ENCODE measurements at regions not wholly inside any gene's neighbourhood (a gene's known extent, or its start where the extent isn't known, plus 50 kb on each side); places are given as distances from the start of the nearest gene placed in this dataset.

- Histone ChIP-seq H3T11ph (ENCODE audit: low read length) (no peak overlapping the region), H4K91ac (ENCODE audit: insufficient read length, low read depth, low read length) (no peak overlapping the region), H2BK20ac (ENCODE audit: low read depth, low read length, poor library complexity, severe bottlenecking) (no peak overlapping the region), H2BK12ac (ENCODE audit: insufficient read length, low read depth, low read length) (no peak overlapping the region), H3K79me2 (ENCODE audit: insufficient read depth, low read length) (no peaks in the 10 kb centered on the region), H4K5ac (ENCODE audit: insufficient read length, low read depth, low read length) (no peak overlapping the region), H3K18ac (ENCODE audit: insufficient read length, low read depth, low read length) (no peak overlapping the region), H2BK15ac (ENCODE audit: low read depth, low read length) (no peak overlapping the region), H3K23ac (ENCODE audit: insufficient read length, low read depth, low read length) (no peak overlapping the region), H2AFZ (ENCODE audit: low read length) (no peak overlapping the region), H2BK5ac (ENCODE audit: insufficient read length, low read length) (no peak overlapping the region), H3K27me3 (ENCODE audit: insufficient read depth, low read length) (no peaks in the 10 kb centered on the region), H3K9me3 (ENCODE audit: control insufficient read depth, low read depth, low read length) (no peaks in the 10 kb centered on the region), H3K23me2 (ENCODE audit: insufficient read length, low read depth, low read length, poor library complexity, severe bottlenecking) (no peaks in the 10 kb centered on the region), H2BK120ac (ENCODE audit: low read depth, low read length, poor library complexity, severe bottlenecking) (no peak overlapping the region), H4K8ac (replicated peaks; ENCODE audit: insufficient read length, low read depth, low read length) (no peak overlapping the region), H2AK5ac (ENCODE audit: insufficient read length, low read length) (no peak overlapping the region), H4K20me1 (ENCODE audit: control insufficient read depth, insufficient read depth, insufficient read length) (no peaks in the 10 kb centered on the region), H3K27ac (ENCODE audit: insufficient read length, low read depth, low read length) (no peak overlapping the region), H3K79me1 (ENCODE audit: insufficient read depth, low read depth, low read length, poor library complexity, severe bottlenecking) (no peaks in the 10 kb centered on the region), H3K14ac (ENCODE audit: insufficient read depth, low read length) (no peak overlapping the region), H3K9ac (ENCODE audit: extremely low read depth, insufficient read length, low read length) (no peak overlapping the region), H3K4me1 (ENCODE audit: insufficient read depth, low read length) (peaks cover 1% of the 10 kb centered on the region; the same call in 1 of the 2 replicates), H3K4me2 (ENCODE audit: insufficient read depth, insufficient read length, low read length) (no peak overlapping the region), H3K4ac (ENCODE audit: low read depth, low read length) (no peak overlapping the region), H3K56ac (ENCODE audit: insufficient read length, low read depth, low read length) (no peak overlapping the region)
- no peaks in the 10 kb centered on the region for H3K36me3 Mint-ChIP-seq (ENCODE audit: insufficient read depth in 1 of 3, low read depth in 3 of 3)
- peaks cover 18 to 19% of the 10 kb centered on the region in 2 experiments for H3K4me1 Mint-ChIP-seq
- no peak overlapping the region for H3K27ac Mint-ChIP-seq
- no peak for TF ChIP-seq CTCF (conservative IDR thresholded peaks at IDR 0.05)
- no peak overlapping the region for H3K4me3 Mint-ChIP-seq
- no peaks in the 10 kb centered on the region; the same call in 1 of the 2 replicates for H3K27me3 Mint-ChIP-seq (ENCODE audit: low read depth)
- no peaks in the 10 kb centered on the region for H3K9me3 Mint-ChIP-seq
- WGBS (ENCODE audit: extremely low coverage, insufficient read length, low lambda C conversion rate): no CpG with 5 or more reads among the region's 1 CpG
- no peak for DNase-seq
These were observed 121.4 kb downstream of the KCNK1 start for GRCh38 chr1:233735331-233735730.

Data from H9 (cell line).